ENCODE measurements at regions not wholly inside any gene's neighbourhood (a gene's known extent, or its start where the extent isn't known, plus 50 kb on each side); places are given as distances from the start of the nearest gene placed in this dataset.
"Not testable (repeated sequence)": the region's sequence is repeated elsewhere in the genome, so short reads cannot be mapped to it uniquely, and the experiment has no call there.

GRCh38 chr4:187393531-187394344 lies 601.8 kb upstream of the ZFP42 start:
- Histone ChIP-seq H3K27ac (ENCODE audit: low read depth, low read length) (no peak overlapping the region), H3K9ac (ENCODE audit: low read depth, low read length) (no peak overlapping the region), H3K9me3 (ENCODE audit: insufficient read depth, low read depth, low read length) (no peaks in the 10 kb centered on the region), H3K36me3 (ENCODE audit: insufficient read depth, low read length) (no peaks in the 10 kb centered on the region), H3K4me3 (ENCODE audit: low read length) (no peak overlapping the region), H3K27me3 (ENCODE audit: insufficient read depth, low read length) (no peaks in the 10 kb centered on the region), H3K4me1 (ENCODE audit: insufficient read depth, low read length) (no peaks in the 10 kb centered on the region)
- WGBS = no CpG with 5 or more reads among the region's 3 CpGs

GRCh38 chr4:187396106-187396505 lies 599.5 kb upstream of the ZFP42 start:
- Histone ChIP-seq H3K9me3 (ENCODE audit: insufficient read depth, low read depth, low read length) (no peaks in the 10 kb centered on the region), H3K36me3 (ENCODE audit: insufficient read depth, low read length) (no peaks in the 10 kb centered on the region), H3K4me1 (ENCODE audit: insufficient read depth, low read length) (no peaks in the 10 kb centered on the region), H3K27me3 (ENCODE audit: insufficient read depth, low read length) (no peaks in the 10 kb centered on the region), H3K27ac (ENCODE audit: low read depth, low read length) (no peak overlapping the region), H3K4me3 (ENCODE audit: low read length) (no peak overlapping the region), H3K9ac (ENCODE audit: low read depth, low read length) (no peak overlapping the region)
- WGBS = 86% methylated on average over 5 of the region's 6 CpGs

DNA sequence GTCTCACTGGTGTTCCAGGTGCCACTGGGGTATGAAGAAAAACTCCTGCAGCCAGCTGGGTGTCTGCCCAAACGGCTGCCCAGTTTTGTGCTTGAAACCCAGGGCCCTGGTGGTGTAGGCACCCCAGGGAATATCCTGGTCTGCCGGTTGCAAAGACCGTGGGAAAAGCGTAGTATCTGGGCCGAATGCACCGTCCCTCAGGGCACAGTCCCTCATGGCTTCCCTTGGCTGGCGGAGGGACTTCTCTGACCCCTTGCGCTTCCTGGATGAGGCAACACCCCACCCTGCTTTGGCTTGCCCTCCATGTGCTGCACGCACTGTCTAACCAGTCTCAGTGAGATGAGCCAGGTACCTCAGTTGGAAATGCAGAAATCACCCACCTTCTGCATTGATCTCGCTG lies 587.1 kb upstream of the ZFP42 start:
- not testable (repeated sequence) for H3K4me3 ChIP-seq (ENCODE audit: low read length); H3K9me3 ChIP-seq (ENCODE audit: insufficient read depth, low read depth, low read length); H3K27ac ChIP-seq (ENCODE audit: low read depth, low read length); H3K4me1 ChIP-seq (ENCODE audit: insufficient read depth, low read length); H3K36me3 ChIP-seq (ENCODE audit: insufficient read depth, low read length); H3K9ac ChIP-seq (ENCODE audit: low read depth, low read length); H3K27me3 ChIP-seq (ENCODE audit: insufficient read depth, low read length)
- WGBS = 96% methylated on average over 10 of the region's 10 CpGs

DNA sequence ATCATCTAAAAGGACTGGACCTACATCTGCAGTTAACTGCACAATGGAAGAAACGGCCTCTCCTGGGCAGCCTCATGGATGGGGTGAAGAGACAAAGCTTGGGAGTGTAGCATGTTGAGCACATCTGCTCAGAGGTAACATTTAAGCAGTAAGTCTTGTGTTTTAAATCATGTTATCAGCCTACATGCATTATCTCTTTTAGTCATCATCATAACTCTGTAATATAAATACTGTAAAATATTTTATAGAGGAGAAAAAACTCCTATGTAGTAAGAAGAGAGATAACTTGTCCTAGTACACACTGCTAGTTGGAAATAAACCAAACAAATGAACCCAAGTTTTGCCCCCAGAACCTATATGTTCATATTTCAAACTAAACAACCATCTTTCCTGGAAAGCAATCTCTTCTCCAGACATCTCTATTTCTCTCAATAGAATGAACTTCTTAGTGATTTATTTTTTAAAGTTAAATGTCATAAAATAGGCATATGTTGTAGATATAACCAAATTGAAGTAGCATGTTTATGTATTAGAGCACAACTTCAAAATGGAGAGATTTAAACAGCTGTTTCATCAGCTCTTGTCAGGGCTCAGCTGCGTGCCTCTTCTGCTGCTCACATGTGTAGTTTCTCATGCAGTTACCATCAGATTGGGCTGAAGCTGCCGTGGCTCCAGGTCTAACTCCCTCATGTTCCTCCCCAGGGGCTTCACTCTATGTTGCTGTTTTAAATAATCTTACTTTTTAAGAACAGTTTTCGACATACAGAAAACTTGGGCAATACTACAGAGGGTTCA lies 581.8 kb upstream of the ZFP42 start:
- Histone ChIP-seq H3K36me3 (ENCODE audit: insufficient read depth, low read length) (no peaks in the 10 kb centered on the region), H3K27ac (ENCODE audit: low read depth, low read length) (no peak overlapping the region), H3K9ac (ENCODE audit: low read depth, low read length) (no peak overlapping the region), H3K9me3 (ENCODE audit: insufficient read depth, low read depth, low read length) (0 out of 2 replicates have a peak, but pooled peaks cover 3% of the 10 kb centered on the region), H3K4me3 (ENCODE audit: low read length) (no peak overlapping the region), H3K4me1 (ENCODE audit: insufficient read depth, low read length) (no peaks in the 10 kb centered on the region), H3K27me3 (ENCODE audit: insufficient read depth, low read length) (no peaks in the 10 kb centered on the region)
- 95% methylated on average over 4 of the region's 4 CpGs for WGBS

- no peaks in the 10 kb centered on the region for H3K27me3 ChIP-seq (ENCODE audit: insufficient read depth, low read length)
- no peaks in the 10 kb centered on the region for H3K36me3 ChIP-seq (ENCODE audit: insufficient read depth, low read length)
- H3K9me3 ChIP-seq (ENCODE audit: insufficient read depth, low read depth, low read length) = 0 out of 2 replicates have a peak, but pooled peaks cover 3% of the 10 kb centered on the region
- 93% methylated on average over 2 of the region's 2 CpGs for WGBS
- no peak overlapping the region for H3K27ac ChIP-seq (ENCODE audit: low read depth, low read length)
- no peak overlapping the region for H3K9ac ChIP-seq (ENCODE audit: low read depth, low read length)
- H3K4me1 ChIP-seq (ENCODE audit: insufficient read depth, low read length) = no peaks in the 10 kb centered on the region
- no peak overlapping the region for H3K4me3 ChIP-seq (ENCODE audit: low read length)
Measured at GRCh38 chr4:187414716-187415115, 580.9 kb upstream of the ZFP42 start.

DNA sequence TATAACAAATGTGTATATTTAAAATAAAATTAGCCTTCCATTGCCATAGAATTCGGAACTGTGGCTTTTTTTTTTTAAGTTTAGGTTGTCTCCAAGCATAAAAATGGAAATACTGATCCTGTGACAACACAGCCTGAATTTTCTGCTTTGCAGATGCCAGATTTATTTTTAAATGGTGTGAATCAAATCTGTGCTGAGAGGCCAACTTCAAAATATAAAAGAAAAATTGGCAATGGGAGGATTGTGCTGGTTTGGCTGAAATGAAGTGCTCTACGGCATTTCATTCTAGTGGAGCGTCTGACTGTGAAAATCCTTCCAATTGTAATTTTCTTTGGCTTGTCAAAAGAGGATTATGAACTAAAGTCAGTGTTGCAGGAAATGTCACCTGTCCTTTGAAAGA lies 580.3 kb upstream of the ZFP42 start:
- 94% methylated on average over 3 of the region's 3 CpGs for WGBS
- Histone ChIP-seq H3K27me3 (ENCODE audit: insufficient read depth, low read length) (no peaks in the 10 kb centered on the region), H3K36me3 (ENCODE audit: insufficient read depth, low read length) (no peaks in the 10 kb centered on the region), H3K9ac (ENCODE audit: low read depth, low read length) (no peak overlapping the region), H3K4me1 (ENCODE audit: insufficient read depth, low read length) (no peaks in the 10 kb centered on the region), H3K4me3 (ENCODE audit: low read length) (no peak overlapping the region), H3K27ac (ENCODE audit: low read depth, low read length) (no peak overlapping the region), H3K9me3 (ENCODE audit: insufficient read depth, low read depth, low read length) (0 out of 2 replicates have a peak, but pooled peaks cover 3% of the 10 kb centered on the region)

GRCh38 chr4:187416216-187416615 lies 579.4 kb upstream of the ZFP42 start:
- Histone ChIP-seq H3K4me3 (ENCODE audit: low read length) (no peak overlapping the region), H3K27me3 (ENCODE audit: insufficient read depth, low read length) (no peaks in the 10 kb centered on the region), H3K4me1 (ENCODE audit: insufficient read depth, low read length) (no peaks in the 10 kb centered on the region), H3K9ac (ENCODE audit: low read depth, low read length) (no peak overlapping the region), H3K36me3 (ENCODE audit: insufficient read depth, low read length) (no peaks in the 10 kb centered on the region), H3K27ac (ENCODE audit: low read depth, low read length) (no peak overlapping the region), H3K9me3 (ENCODE audit: insufficient read depth, low read depth, low read length) (0 out of 2 replicates have a peak, but pooled peaks cover 3% of the 10 kb centered on the region)
- 100% methylated on average over 3 of the region's 3 CpGs for WGBS

DNA sequence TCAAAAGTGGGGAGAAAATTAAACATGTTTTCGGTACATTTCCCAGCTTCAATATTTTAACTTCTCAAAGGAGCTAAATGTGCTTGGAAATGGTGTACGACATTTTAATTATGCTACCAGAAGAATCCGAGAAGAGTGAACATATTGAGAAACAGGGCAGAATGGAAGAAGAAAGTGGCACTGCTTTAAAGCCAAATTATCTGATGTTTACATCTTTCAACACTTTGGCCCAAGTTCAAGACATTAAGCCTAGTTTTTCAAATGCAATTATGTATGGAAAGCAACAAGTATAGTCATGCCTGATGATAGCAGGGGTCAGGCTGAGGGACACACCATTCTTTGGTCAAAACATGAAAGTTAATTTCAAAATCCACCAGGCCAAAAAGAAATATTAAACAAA lies 577.9 kb upstream of the ZFP42 start:
- H3K9me3 ChIP-seq (ENCODE audit: insufficient read depth, low read depth, low read length) = 0 out of 2 replicates have a peak, but pooled peaks cover 3% of the 10 kb centered on the region
- no peak overlapping the region for H3K27ac ChIP-seq (ENCODE audit: low read depth, low read length)
- H3K36me3 ChIP-seq (ENCODE audit: insufficient read depth, low read length) = no peaks in the 10 kb centered on the region
- 97% methylated on average over 3 of the region's 3 CpGs for WGBS
- H3K4me1 ChIP-seq (ENCODE audit: insufficient read depth, low read length) = no peaks in the 10 kb centered on the region
- no peaks in the 10 kb centered on the region for H3K27me3 ChIP-seq (ENCODE audit: insufficient read depth, low read length)
- H3K9ac ChIP-seq (ENCODE audit: low read depth, low read length) = no peak overlapping the region
- no peak overlapping the region for H3K4me3 ChIP-seq (ENCODE audit: low read length)

GRCh38 chr4:187422655-187423054 lies 572.9 kb upstream of the ZFP42 start:
- no peak overlapping the region for H3K4me3 ChIP-seq (ENCODE audit: low read length)
- no peaks in the 10 kb centered on the region for H3K4me1 ChIP-seq (ENCODE audit: insufficient read depth, low read length)
- 88% methylated on average over 3 of the region's 3 CpGs for WGBS
- no peaks in the 10 kb centered on the region for H3K9me3 ChIP-seq (ENCODE audit: insufficient read depth, low read depth, low read length)
- no peaks in the 10 kb centered on the region for H3K36me3 ChIP-seq (ENCODE audit: insufficient read depth, low read length)
- no peaks in the 10 kb centered on the region for H3K27me3 ChIP-seq (ENCODE audit: insufficient read depth, low read length)
- H3K9ac ChIP-seq (ENCODE audit: low read depth, low read length) = no peak overlapping the region
- no peak overlapping the region for H3K27ac ChIP-seq (ENCODE audit: low read depth, low read length)

DNA sequence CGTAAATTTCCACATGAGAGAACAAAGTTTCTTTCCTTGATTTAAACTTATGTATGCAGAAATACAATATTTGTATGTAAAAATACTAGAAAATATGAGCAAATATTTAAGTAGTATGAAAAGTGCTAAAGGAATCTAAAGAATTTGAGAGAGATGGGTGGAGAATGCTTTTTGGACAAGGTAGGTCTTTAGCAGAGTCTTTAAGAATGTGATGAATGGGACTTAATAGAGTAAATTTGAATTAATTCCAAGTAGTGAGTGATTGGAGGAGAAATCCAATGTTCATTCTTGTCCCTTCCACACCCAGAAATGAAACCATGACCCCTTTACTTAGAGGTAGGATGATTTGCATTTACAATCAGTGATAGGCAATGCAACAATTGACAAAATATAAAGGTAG lies 570.9 kb upstream of the ZFP42 start:
- 88% methylated on average over 1 of the region's 1 CpG for WGBS
- H3K4me3 ChIP-seq (ENCODE audit: low read length) = no peak overlapping the region
- no peaks in the 10 kb centered on the region for H3K36me3 ChIP-seq (ENCODE audit: insufficient read depth, low read length)
- no peak overlapping the region for H3K9ac ChIP-seq (ENCODE audit: low read depth, low read length)
- H3K9me3 ChIP-seq (ENCODE audit: insufficient read depth, low read depth, low read length) = no peaks in the 10 kb centered on the region
- H3K27ac ChIP-seq (ENCODE audit: low read depth, low read length) = no peak overlapping the region
- H3K27me3 ChIP-seq (ENCODE audit: insufficient read depth, low read length) = no peaks in the 10 kb centered on the region
- H3K4me1 ChIP-seq (ENCODE audit: insufficient read depth, low read length) = no peaks in the 10 kb centered on the region

DNA sequence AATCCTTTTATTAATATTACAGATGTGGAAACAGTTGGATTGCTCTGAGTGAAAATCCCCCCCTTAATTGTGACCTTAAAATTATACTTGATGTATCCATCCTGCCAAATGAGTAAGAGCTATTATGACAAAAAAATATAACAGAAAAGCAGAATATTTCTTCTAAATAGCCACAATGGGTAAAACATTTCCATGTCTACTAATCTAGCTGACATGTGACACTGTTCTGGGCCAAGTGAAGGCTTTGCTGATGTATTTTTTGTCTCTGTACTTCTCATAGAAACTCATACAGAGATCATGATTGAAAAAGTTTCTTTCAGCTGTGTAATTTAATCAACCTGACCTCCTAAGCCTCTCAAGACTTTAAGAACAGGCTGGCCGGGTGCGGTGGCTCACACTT lies 569.1 kb upstream of the ZFP42 start:
- no peaks in the 10 kb centered on the region for H3K27me3 ChIP-seq (ENCODE audit: insufficient read depth, low read length)
- H3K9me3 ChIP-seq (ENCODE audit: insufficient read depth, low read depth, low read length) = no peaks in the 10 kb centered on the region
- WGBS = 73% methylated on average over 2 of the region's 2 CpGs

More for the DNA sequence above, 569.1 kb upstream of the ZFP42 start:
- Histone ChIP-seq H3K36me3 (ENCODE audit: insufficient read depth, low read length) (no peaks in the 10 kb centered on the region), H3K9ac (ENCODE audit: low read depth, low read length) (no peak overlapping the region), H3K27ac (ENCODE audit: low read depth, low read length) (no peak overlapping the region), H3K4me1 (ENCODE audit: insufficient read depth, low read length) (no peaks in the 10 kb centered on the region), H3K4me3 (ENCODE audit: low read length) (no peak overlapping the region)

Data from HUES64 (cell line).